NT2/D1 (cell line): ENCODE measurements at regions not wholly inside any gene's neighbourhood (a gene's known extent, or its start where the extent isn't known, plus 50 kb on each side); places are given as distances from the start of the nearest gene placed in this dataset.
"Not testable (repeated sequence)": the region's sequence is repeated elsewhere in the genome, so short reads cannot be mapped to it uniquely, and the experiment has no call there.

Experiments used
- DNase-seq: peaks from one replicate; pipeline ENCODE4 v3.0.0-alpha.2; 2011; ENCODE audit warnings: low read depth, low spot score
- H3K27me3 ChIP-seq: 2 replicates; pipeline ENCODE4 v1.6.0; 2011; ENCODE audit warnings: mild to moderate bottlenecking; ENCODE audit not compliant: insufficient read length, insufficient read depth
- H3K36me3 ChIP-seq: 2 replicates; pipeline ENCODE4 v1.6.1; 2011; ENCODE audit warnings: mild to moderate bottlenecking, low read length, mixed read lengths; ENCODE audit not compliant: insufficient read depth, insufficient read length
- H3K4me1 ChIP-seq: 2 replicates; pipeline ENCODE4 v1.5.1; 2011; ENCODE audit not compliant: insufficient read depth, insufficient read length
- H3K4me3 ChIP-seq: 2 replicates; pipeline ENCODE4 v1.5.1; 2011; ENCODE audit warnings: low read depth; ENCODE audit not compliant: insufficient read length
- H3K9ac ChIP-seq: 2 replicates; pipeline ENCODE4 v1.6.0; 2011; ENCODE audit warnings: low read depth; ENCODE audit not compliant: insufficient read length
- H3K9me3 ChIP-seq: 2 replicates; pipeline ENCODE4 v1.5.1; 2011; ENCODE audit warnings: mild to moderate bottlenecking, low read length; ENCODE audit not compliant: insufficient read depth
- SUZ12 ChIP-seq: IDR thresholded peaks from 2 replicates; pipeline ENCODE4 v1.6.1; 2011; ENCODE audit not compliant: insufficient read length, insufficient read depth; ENCODE audit errors: extremely low read depth
- YY1 ChIP-seq: IDR thresholded peaks from 2 replicates; pipeline ENCODE4 v1.6.1; 2011; ENCODE audit not compliant: insufficient read length, insufficient read depth
- ZNF274 ChIP-seq: IDR thresholded peaks from 2 replicates; pipeline ENCODE4 v1.6.1; 2011; ENCODE audit warnings: mild to moderate bottlenecking, low read depth, low read length

DNA sequence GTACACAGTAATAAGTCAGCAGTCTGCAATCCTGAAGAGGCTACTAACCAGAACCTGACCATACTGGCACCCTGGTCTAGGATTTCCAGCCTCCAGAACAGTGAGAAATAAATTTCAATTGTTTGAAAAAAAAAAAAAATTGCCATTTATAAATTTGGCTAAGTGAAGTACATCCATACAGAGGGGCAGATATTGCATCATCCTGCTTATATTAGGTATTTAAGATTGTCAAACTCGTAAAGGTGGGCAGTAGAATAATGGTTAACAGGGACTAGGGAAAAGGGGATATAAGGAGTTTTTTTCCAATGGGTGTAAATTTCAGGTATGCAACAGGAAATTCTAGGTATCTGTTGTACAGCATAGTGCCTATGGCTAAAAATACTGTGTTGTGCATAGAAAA, 1250.9 kb downstream of the BRINP3 start:
- H3K9ac ChIP-seq = no peak overlapping the region
- TF ChIP-seq ZNF274 (no peak), SUZ12 (no peak), YY1 (no peak)
- H3K9me3 ChIP-seq = no peaks in the 10 kb centered on the region
- no peaks in the 10 kb centered on the region for H3K36me3 ChIP-seq
- no peak overlapping the region for H3K4me3 ChIP-seq
- DNase-seq = no peak
- H3K4me1 ChIP-seq = no peaks in the 10 kb centered on the region
- no peaks in the 10 kb centered on the region for H3K27me3 ChIP-seq

- H3K9ac ChIP-seq = no peak overlapping the region
- no peak for TF ChIP-seq SUZ12
- TF ChIP-seq YY1 = no peak
- TF ChIP-seq ZNF274 = no peak
- no peak for DNase-seq
Measured at GRCh38 chr1:189237008-189237407, 1240.7 kb downstream of the BRINP3 start.

DNA sequence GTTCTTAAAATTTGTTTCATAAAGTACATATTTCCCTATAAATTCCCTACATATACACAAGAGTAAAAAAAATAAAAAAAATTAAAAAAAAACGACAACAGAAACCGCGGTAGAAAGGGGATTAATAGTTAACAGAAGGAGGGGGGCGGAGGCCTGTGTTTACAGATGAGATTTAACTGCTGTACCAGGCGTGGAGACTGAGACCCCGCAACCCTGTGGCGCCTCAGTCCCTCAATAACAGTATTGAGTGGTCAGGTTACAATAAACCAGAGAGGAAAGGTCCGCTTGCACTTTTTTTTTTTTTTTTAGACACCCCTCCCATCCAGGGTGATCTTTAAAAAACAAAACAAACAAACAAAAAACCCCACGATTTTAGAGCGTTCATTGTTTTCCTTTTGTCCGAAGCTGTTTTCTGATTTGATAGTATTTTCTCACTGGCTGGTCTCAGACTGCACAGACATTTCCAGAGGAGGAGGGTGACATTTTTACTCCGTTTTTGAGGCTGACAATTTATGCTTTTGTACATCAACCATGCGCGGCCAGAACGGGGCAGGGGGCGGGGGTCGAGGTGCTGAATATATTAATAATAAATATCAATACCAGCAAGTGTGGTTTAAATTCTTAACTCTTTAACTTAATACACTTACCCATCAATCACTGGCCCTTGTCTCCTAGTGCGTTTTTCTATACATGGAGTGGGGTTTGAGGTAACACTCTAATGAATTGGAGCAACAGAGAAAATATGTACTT, 1223.9 kb downstream of the BRINP3 start:
- no peaks in the 10 kb centered on the region for H3K36me3 ChIP-seq
- H3K4me1 ChIP-seq = no peaks in the 10 kb centered on the region
- no peaks in the 10 kb centered on the region for H3K27me3 ChIP-seq
- H3K9ac ChIP-seq = no peak overlapping the region
- TF ChIP-seq YY1 (no peak), ZNF274 (no peak), SUZ12 (no peak)
- H3K9me3 ChIP-seq = no peaks in the 10 kb centered on the region; the same call in 1 of the 2 replicates
- no peak overlapping the region for H3K4me3 ChIP-seq
- no peak for DNase-seq

More at GRCh38 chr1:189237008-189237407, 1240.7 kb downstream of the BRINP3 start:
- Histone ChIP-seq H3K27me3 (no peaks in the 10 kb centered on the region), H3K9me3 (no peaks in the 10 kb centered on the region), H3K4me3 (no peak overlapping the region), H3K4me1 (no peaks in the 10 kb centered on the region), H3K36me3 (no peaks in the 10 kb centered on the region)

GRCh38 chr1:189261128-189261527, 1216.5 kb downstream of the BRINP3 start:
- H3K9me3 ChIP-seq = peaks cover 10% of the 10 kb centered on the region; the same call in 1 of the 2 replicates
- H3K4me1 ChIP-seq, H3K36me3 ChIP-seq, H3K9ac ChIP-seq, H3K4me3 ChIP-seq, H3K27me3 ChIP-seq, DNase-seq: not testable (repeated sequence)

- TF ChIP-seq ZNF274 (no peak), YY1 (no peak), SUZ12 (no peak)
- Histone ChIP-seq H3K36me3 (no peaks in the 10 kb centered on the region), H3K4me1 (no peaks in the 10 kb centered on the region), H3K9me3 (peaks cover 34% of the 10 kb centered on the region), H3K9ac (no peak overlapping the region), H3K27me3 (no peaks in the 10 kb centered on the region), H3K4me3 (no peak overlapping the region)
- DNase-seq = peak; percentile 28
Measured at GRCh38 chr1:189269011-189269410, 1208.7 kb downstream of the BRINP3 start.

GRCh38 chr1:189274267-189274666, 1203.4 kb downstream of the BRINP3 start:
- H3K27me3 ChIP-seq = no peaks in the 10 kb centered on the region
- H3K4me3 ChIP-seq = no peak overlapping the region
- no peaks in the 10 kb centered on the region for H3K36me3 ChIP-seq
- no peak overlapping the region for H3K9ac ChIP-seq
- no peak for TF ChIP-seq ZNF274
- TF ChIP-seq SUZ12 = no peak
- TF ChIP-seq YY1 = no peak
- peaks cover 17% of the 10 kb centered on the region for H3K9me3 ChIP-seq
- H3K4me1 ChIP-seq = no peaks in the 10 kb centered on the region
- DNase-seq = no peak

DNA sequence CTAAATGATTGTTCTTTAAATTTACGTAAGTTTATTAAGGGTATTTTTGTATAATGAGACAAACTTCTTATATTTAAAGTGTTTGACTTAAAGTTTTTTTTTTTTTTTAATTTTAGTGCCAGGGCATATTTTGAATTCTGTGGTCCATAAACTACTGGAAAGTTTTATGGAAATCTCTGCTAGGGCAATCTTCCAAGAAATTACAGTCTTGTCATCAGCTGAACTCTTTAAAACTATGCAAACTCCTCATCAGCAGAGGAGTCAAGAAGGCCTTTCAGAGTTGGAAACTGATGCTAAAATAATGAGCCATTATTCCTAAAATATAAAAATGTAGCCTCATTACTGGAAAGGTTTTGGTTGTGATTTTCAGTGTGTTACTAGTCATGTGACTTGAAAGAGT, 1201.9 kb downstream of the BRINP3 start:
- H3K9ac ChIP-seq = no peak overlapping the region
- DNase-seq = no peak
- 0 out of 2 replicates have a peak, but pooled peaks cover 3% of the 10 kb centered on the region for H3K9me3 ChIP-seq

DNA sequence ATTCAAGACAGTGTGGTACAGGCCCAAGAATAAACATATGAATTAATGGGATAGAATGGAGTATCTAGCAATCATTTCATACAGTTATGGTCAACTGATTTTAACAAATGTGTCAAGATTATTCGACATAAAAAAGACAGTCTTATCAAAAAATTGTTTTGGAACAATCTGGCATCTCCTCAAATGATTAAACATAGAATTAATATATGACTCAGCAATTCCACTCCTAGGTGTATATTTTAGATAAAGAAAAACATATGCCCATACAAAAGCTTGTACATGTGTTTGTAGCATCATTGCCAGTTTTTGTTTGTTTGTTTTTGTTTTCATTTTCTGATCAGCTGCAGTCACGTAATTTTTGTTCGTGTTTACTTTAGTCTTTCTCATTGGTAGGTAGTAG, 1188.3 kb downstream of the BRINP3 start:
- no peaks in the 10 kb centered on the region for H3K36me3 ChIP-seq
- no peak for TF ChIP-seq YY1
- no peak for TF ChIP-seq SUZ12
- TF ChIP-seq ZNF274 = no peak
- no peaks in the 10 kb centered on the region for H3K9me3 ChIP-seq
- H3K4me1 ChIP-seq = no peaks in the 10 kb centered on the region
- no peaks in the 10 kb centered on the region for H3K27me3 ChIP-seq
- no peak overlapping the region for H3K4me3 ChIP-seq
- DNase-seq = no peak
- no peak overlapping the region for H3K9ac ChIP-seq

More for the DNA sequence above, 1201.9 kb downstream of the BRINP3 start:
- TF ChIP-seq YY1 (no peak), SUZ12 (no peak), ZNF274 (no peak)
- Histone ChIP-seq H3K4me3 (no peak overlapping the region), H3K36me3 (no peaks in the 10 kb centered on the region), H3K4me1 (no peaks in the 10 kb centered on the region), H3K27me3 (no peaks in the 10 kb centered on the region)
